ENCODE measurements at regions not wholly inside any gene's neighbourhood (a gene's known extent, or its start where the extent isn't known, plus 50 kb on each side); places are given as distances from the start of the nearest gene placed in this dataset.

- TF ChIP-seq CTCF (IDR thresholded peaks at IDR 0.05) (no peak), POLR2A (IDR thresholded peaks at IDR 0.05) (no peak)
These were observed 296.9 kb downstream of the BCKDHB start for GRCh38 chr6:80403365-80403764.
